Breast epithelium (tissue), 4 donors: ENCODE measurements at regions not wholly inside any gene's neighbourhood (a gene's known extent, or its start where the extent isn't known, plus 50 kb on each side); places are given as distances from the start of the nearest gene placed in this dataset.

Experiments used
- DNase-seq, 2 donors: peaks; one replicate each; pipeline ENCODE4 v3.0.0-alpha.2; 2019; ENCODE audit warnings: low spot score in 2 of 2
- H3K27ac ChIP-seq, 2 donors: fragments of 200-600 bp; sonication (generic) in 1 of 2; one replicate each; pipeline ENCODE4 v1.5.1; 2016 to 2019; ENCODE audit warnings: mild to moderate bottlenecking in 1 of 2
- H3K27me3 ChIP-seq, 2 donors: fragments of 200-600 bp; sonication (generic) in 1 of 2; one replicate each; pipeline versions ENCODE4 v1.5.1 to v1.6.0; 2017 to 2019; ENCODE audit warnings: control low read depth in 1 of 2, mild to moderate bottlenecking in 1 of 2
- H3K36me3 ChIP-seq: fragments of 200-600 bp; one replicate; pipeline ENCODE4 v1.5.1; 2019
- H3K4me1 ChIP-seq, 2 donors: fragments of 200-600 bp; sonication (generic); one replicate each; pipeline ENCODE4 v1.5.1; 2016 to 2019; ENCODE audit warnings: control low read depth in 1 of 2
- H3K4me3 ChIP-seq, 3 donors: fragments of 200-600 bp; sonication (generic); 1 replicate in 2 of 3; 2 replicates in 1 of 3; pipeline ENCODE4 v1.5.1; 2016 to 2019; ENCODE audit warnings: mild to moderate bottlenecking in 3 of 3, moderate library complexity in 2 of 3
- H3K9me3 ChIP-seq, 2 donors: fragments of 200-600 bp; sonication (generic) in 1 of 2; one replicate each; pipeline ENCODE4 v1.5.1; 2016 to 2019; ENCODE audit warnings: control low read depth in 1 of 2
- POLR2A ChIP-seq: fragments of 450-650 bp; IDR thresholded peaks from one replicate; pipeline ENCODE4 v1.6.1; 2016; ENCODE audit warnings: antibody characterized with exemption, mild to moderate bottlenecking, moderate library complexity
- POLR2AphosphoS5 ChIP-seq, 3 donors: sonication (generic); formaldehyde crosslinking; IDR thresholded peaks; one replicate each; pipeline ENCODE4 v1.6.1; 2017; ENCODE audit warnings: antibody characterized with exemption in 3 of 3
- intact Hi-C: fragments of 100-400 bp; cut with DNase I; formaldehyde crosslinking; loops from one replicate; pipeline ENCODE4 v1.15.1; 2023; ENCODE audit warnings: low total_unique reads
- TF ChIP-seq, protein P1 (sequence below), 3 donors: fragments of 450-650 bp; IDR thresholded peaks; one replicate each; pipeline ENCODE4 v1.5.1; 2016 to 2017; ENCODE audit warnings: antibody characterized with exemption in 3 of 3, mild to moderate bottlenecking in 3 of 3, moderate library complexity in 3 of 3

DNA sequence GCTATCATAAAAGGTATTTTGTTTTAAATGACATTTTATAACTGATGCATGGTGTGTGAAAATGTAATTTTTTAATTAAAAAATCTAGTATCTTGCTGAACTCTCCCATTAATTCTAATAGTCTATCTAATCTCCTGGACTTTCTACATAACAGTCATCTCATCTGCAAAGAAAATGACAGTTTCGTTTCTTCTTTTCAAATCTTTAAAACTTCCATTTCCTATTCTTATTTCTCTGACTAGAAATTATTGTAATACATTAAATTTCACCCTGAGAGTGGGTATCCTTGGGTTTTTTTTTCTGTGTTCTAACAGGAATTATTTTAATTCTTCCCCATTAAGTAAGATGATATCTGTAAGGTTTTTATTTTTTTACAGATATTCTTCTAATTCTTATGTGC lies 120.1 kb downstream of the KCNF1 start:
- intact Hi-C loops = no loop called here
- Histone ChIP-seq H3K27ac (no peak overlapping the region), H3K27me3 (no peaks in the 10 kb centered on the region), H3K9me3 (peaks cover 0 to 2% of the 10 kb centered on the region in 2 donors), H3K4me1 (no peaks in the 10 kb centered on the region), H3K4me3 (no peak overlapping the region), H3K36me3 (no peaks in the 10 kb centered on the region)
- no peak for TF ChIP-seq POLR2A
- no peak for TF ChIP-seq POLR2AphosphoS5 (IDR thresholded peaks at IDR 0.05)
- TF ChIP-seq, protein P1, sequence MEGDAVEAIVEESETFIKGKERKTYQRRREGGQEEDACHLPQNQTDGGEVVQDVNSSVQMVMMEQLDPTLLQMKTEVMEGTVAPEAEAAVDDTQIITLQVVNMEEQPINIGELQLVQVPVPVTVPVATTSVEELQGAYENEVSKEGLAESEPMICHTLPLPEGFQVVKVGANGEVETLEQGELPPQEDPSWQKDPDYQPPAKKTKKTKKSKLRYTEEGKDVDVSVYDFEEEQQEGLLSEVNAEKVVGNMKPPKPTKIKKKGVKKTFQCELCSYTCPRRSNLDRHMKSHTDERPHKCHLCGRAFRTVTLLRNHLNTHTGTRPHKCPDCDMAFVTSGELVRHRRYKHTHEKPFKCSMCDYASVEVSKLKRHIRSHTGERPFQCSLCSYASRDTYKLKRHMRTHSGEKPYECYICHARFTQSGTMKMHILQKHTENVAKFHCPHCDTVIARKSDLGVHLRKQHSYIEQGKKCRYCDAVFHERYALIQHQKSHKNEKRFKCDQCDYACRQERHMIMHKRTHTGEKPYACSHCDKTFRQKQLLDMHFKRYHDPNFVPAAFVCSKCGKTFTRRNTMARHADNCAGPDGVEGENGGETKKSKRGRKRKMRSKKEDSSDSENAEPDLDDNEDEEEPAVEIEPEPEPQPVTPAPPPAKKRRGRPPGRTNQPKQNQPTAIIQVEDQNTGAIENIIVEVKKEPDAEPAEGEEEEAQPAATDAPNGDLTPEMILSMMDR (IDR thresholded peaks at IDR 0.05) = no peak
- DNase-seq = no peak

DNA sequence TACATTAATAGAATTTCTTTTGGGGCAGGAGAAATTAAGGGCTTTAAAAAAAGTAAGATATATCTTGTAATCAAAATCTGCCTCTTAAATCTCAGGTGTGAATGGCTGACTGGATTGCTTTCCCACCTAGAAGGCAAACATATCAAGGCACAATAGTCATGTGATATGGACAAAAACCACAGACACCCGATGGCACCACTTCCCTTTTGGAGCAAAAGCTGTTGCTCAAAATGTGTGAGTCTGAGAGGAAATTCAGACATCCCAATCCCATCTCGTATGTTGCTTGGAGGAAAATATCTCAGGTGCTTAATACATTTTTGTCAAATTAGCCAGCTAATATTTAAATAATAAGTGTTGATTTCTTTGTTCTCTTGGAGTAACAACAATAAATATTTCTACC lies 120.7 kb downstream of the KCNF1 start:
- DNase-seq = no peak
- H3K4me1 ChIP-seq = no peaks in the 10 kb centered on the region
- H3K36me3 ChIP-seq = no peaks in the 10 kb centered on the region
- TF ChIP-seq, protein P1 (IDR thresholded peaks at IDR 0.05) = no peak
- TF ChIP-seq POLR2AphosphoS5 (IDR thresholded peaks at IDR 0.05) = no peak
- no peak for TF ChIP-seq POLR2A
- intact Hi-C loops = no loop called here
- no peaks in the 10 kb centered on the region for H3K27me3 ChIP-seq
- H3K9me3 ChIP-seq = peaks cover 0 to 5% of the 10 kb centered on the region in 2 donors
- H3K4me3 ChIP-seq = no peak overlapping the region
- no peak overlapping the region for H3K27ac ChIP-seq

DNA sequence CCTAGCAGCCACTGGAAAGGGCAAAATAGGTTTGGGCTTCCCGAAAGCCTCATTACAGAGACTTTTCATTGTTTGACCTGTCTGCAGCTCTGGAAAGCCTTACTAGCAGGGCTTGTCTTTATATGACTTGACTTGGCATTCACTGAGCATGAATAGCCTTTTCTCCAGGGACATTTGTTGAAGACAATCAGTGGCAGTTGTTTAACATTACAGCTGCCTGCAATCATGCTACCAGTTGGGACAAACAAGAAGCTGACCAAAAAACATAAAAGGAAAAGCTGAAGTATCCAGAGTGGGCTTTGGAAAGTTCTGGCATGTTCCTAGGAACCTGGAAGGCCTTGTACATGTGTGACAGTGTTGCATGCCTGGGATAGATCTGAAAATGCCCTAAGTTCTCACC lies 121.4 kb downstream of the KCNF1 start:
- TF ChIP-seq POLR2AphosphoS5 (IDR thresholded peaks at IDR 0.05) = no peak
- TF ChIP-seq, protein P1 (IDR thresholded peaks at IDR 0.05) = no peak
- TF ChIP-seq POLR2A = no peak
- H3K9me3 ChIP-seq = peaks cover 0 to 12% of the 10 kb centered on the region in 2 donors
- DNase-seq = no peak
- no peak overlapping the region for H3K4me3 ChIP-seq
- H3K27me3 ChIP-seq = no peaks in the 10 kb centered on the region
- no peak overlapping the region for H3K27ac ChIP-seq
- H3K36me3 ChIP-seq = no peaks in the 10 kb centered on the region
- no peaks in the 10 kb centered on the region for H3K4me1 ChIP-seq
- intact Hi-C loops = no loop called here

DNA sequence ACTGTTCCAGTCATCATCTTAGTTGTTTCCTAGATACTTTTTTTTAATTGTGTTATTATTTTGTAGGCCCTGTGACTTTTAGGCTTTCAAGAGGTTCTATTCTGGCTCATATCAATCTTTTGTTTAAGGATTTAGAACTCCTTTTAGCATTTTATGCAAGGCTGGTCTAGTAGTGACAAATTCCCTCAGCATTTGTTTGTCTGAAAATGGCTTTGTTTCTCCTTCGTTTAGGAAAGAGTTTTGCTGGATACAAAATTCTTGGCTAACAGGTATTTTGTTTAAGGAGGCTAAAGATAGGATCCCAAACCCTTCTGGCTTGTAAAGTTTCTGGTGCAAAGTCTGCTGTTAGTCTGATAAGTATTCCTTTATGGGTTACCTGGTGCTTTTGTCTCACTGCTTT lies 116.6 kb upstream of the SLC66A3 start:
- no peaks in the 10 kb centered on the region for H3K36me3 ChIP-seq
- H3K4me1 ChIP-seq = no peaks in the 10 kb centered on the region
- no peak for DNase-seq
- intact Hi-C loops = no loop called here
- H3K27ac ChIP-seq = no peak overlapping the region
- H3K27me3 ChIP-seq = no peaks in the 10 kb centered on the region
- no peak overlapping the region for H3K4me3 ChIP-seq
- peaks cover 6 to 26% of the 10 kb centered on the region in 2 donors for H3K9me3 ChIP-seq
- TF ChIP-seq POLR2AphosphoS5 (IDR thresholded peaks at IDR 0.05) (no peak), POLR2A (no peak)
- TF ChIP-seq, protein P1 (IDR thresholded peaks at IDR 0.05) = no peak

DNA sequence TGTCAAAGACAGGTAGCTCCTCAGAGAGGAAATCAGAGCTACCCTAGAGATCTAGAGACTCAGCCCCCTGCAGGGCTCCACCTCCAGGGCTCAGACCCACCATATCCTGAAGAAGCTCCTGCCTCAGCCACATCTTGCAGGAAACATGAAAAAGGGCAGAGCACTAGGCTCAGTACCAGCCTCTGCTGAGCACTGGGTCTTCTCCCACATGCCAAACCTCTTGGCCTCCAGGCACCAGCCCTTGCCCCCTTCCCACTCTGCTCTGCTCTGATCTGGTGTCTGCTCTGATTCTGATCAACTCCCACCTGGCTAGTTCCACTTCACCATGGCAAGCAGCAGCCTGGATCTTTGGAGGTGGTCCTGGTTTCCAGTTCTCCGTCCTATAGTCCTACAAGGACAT lies 114.3 kb upstream of the SLC66A3 start:
- Histone ChIP-seq H3K36me3 (no peaks in the 10 kb centered on the region), H3K27me3 (no peaks in the 10 kb centered on the region), H3K27ac (no peak overlapping the region), H3K4me1 (no peaks in the 10 kb centered on the region), H3K4me3 (no peak overlapping the region), H3K9me3 (peaks cover 6 to 26% of the 10 kb centered on the region in 2 donors)
- intact Hi-C loops = no loop called here
- DNase-seq = no peak
- TF ChIP-seq POLR2A = no peak
- TF ChIP-seq POLR2AphosphoS5 (IDR thresholded peaks at IDR 0.05) = no peak
- TF ChIP-seq, protein P1 (IDR thresholded peaks at IDR 0.05) = no peak
